Frontal cortex (tissue), 3 donors: ENCODE measurements at regions not wholly inside any gene's neighbourhood (a gene's known extent, or its start where the extent isn't known, plus 50 kb on each side); places are given as distances from the start of the nearest gene placed in this dataset.
A peak's percentile ranks its signal among the peaks of the same experiment; 100 is the strongest.
"Not testable (repeated sequence)": the region's sequence is repeated elsewhere in the genome, so short reads cannot be mapped to it uniquely, and the experiment has no call there.

Experiments used
- DNase-seq, 2 donors: peaks; one replicate each; pipeline ENCODE4 v3.0.0; 2012; ENCODE audit warnings: low spot score in 2 of 2
- FAIRE-seq: peaks from 2 replicates; lab custom pipeline; 2012; peaks lifted over from hg19 to GRCh38; lab: Jason Lieb, UNC
- donor health status: control.
- donor health status: control.
- donor health status: control.

DNA sequence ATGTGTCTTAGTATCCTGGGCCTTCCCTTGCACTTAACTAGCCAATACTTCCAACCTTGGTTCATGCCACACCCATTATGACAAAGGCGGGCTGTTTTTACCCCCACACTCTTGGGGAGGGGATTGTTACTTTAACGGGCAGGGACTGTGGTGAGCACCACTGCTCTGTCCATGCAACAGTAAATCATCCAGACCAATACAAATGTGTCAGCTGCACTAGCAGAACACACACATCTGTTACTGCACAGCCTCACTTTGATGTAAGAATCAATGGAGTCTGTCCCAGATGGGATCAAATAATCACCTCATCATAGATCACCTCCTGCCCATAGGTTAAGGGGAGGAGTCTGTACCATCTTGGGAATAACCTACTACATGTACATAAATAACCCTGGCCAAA lies 58.1 kb downstream of the NPAP1 start:
- no peak for DNase-seq
- FAIRE-seq, result no peak

DNA sequence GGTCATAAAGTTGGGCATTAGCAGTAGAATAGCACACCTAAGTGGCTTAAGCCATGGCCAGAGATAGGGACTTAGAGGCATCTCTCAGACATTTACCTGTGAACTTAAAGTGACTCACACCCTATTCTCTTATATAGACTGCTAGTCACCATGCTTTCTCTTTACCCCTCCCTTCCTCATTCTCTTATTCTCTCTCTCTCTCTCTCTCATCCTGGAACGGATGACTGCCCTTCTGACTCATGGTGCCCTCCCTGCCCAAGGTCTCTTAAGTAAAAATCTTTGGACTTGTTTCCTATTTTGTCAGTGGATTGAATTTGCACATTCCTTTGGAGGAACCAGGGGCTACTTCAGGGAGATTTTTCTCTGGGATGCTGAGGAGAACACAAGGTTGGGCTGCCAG lies 58.8 kb downstream of the NPAP1 start:
- DNase-seq (no peak), FAIRE-seq (no peak)

DNA sequence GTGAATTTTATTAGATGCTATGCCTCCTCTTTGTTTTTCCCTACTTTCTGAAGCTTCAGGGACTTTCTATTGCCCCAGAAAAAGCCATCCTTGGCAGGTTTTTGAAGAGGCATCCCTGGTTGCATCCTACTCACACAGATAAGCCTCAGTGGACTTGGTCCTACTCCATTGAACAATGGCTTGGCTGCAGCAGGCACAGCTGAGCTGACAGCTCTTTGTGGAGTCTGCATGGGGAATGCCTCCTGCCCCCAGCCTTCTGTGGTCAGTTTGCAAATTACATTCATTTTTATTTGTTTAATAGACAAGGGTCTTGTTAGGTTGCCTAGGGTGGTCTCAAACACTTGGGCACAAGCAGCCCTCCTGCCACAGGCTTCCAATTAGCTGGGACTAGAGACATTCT lies 69.7 kb downstream of the NPAP1 start:
- DNase-seq (no peak), FAIRE-seq (no peak)

- no peak for DNase-seq
- no peak for FAIRE-seq
Observed at GRCh38 chr15:24746094-24746493, 70.5 kb downstream of the NPAP1 start.

DNA sequence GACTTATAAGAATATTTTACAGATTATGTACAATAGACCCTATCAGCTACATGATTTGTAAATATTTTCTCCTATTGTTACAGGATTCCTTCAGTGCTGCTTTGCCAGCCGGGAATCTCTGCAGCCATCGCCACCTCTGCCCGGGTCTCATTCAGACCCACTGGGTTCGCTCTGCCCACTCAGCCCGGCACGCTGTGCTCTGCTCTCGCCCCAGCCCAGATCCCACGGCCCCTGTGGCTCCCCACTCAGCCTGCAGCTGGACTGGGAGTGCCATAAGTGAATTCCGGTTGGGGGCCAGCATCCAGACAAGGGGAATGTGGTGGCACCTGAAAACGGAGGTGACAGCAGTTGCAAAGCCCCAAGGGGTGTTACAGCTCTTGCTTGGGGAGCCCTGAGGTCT lies 71.8 kb downstream of the NPAP1 start:
- FAIRE-seq (no peak), DNase-seq (no peak)

GRCh38 chr15:24748812-24749439 lies 73.4 kb downstream of the NPAP1 start:
- FAIRE-seq, result no peak
- DNase-seq, result no peak

DNA sequence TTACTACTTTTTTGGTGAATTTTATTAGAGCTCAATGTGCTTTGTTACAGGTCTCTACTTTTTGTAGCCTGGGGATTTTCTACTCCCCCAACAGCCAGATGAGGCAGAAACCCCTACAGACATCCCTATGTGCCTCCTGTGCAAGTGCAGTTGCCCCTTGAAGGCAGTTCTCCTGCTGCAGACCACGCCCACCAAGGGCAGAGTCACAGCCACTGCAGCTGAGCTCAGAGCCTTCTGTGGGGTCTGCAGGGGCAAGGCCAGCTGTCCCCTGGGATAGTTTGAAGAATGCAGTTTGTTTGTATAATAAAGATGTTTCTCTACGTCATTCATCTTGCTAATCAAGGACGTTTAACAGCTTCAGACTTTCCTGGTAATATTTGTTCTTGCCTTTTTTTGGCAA lies 76.8 kb downstream of the NPAP1 start:
- FAIRE-seq (no peak), DNase-seq (no peak)

GRCh38 chr15:24756101-24756500 lies 80.5 kb downstream of the NPAP1 start:
- FAIRE-seq, result no peak
- no peak for DNase-seq

DNA sequence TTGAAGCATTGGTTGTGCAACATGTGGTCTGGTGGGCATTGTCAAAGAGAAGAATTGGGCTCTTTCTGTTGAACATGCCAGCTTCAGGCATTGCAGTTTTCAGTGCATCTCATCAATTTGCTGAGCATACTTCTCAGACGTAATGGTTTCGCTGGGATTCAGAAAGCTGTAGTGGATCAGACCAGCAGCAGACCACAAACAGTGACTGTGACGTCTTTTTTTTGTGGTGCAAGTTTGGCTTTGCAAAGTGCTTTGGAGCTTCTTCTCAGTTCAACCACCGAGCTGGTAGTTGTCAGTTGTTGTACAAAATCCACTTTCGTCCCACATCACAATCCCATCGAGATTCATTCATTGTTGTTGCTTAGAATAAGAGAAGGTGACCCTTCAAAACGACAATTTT lies 84.5 kb downstream of the NPAP1 start:
- no peak for DNase-seq
- FAIRE-seq, result no peak

- DNase-seq, result no peak
- FAIRE-seq, result peak; percentile 15
Observed at GRCh38 chr15:24761704-24762302, 86.2 kb downstream of the NPAP1 start.

- no peak for DNase-seq
- FAIRE-seq, result no peak
Observed at GRCh38 chr15:24763891-24764290, 88.3 kb downstream of the NPAP1 start.

DNA sequence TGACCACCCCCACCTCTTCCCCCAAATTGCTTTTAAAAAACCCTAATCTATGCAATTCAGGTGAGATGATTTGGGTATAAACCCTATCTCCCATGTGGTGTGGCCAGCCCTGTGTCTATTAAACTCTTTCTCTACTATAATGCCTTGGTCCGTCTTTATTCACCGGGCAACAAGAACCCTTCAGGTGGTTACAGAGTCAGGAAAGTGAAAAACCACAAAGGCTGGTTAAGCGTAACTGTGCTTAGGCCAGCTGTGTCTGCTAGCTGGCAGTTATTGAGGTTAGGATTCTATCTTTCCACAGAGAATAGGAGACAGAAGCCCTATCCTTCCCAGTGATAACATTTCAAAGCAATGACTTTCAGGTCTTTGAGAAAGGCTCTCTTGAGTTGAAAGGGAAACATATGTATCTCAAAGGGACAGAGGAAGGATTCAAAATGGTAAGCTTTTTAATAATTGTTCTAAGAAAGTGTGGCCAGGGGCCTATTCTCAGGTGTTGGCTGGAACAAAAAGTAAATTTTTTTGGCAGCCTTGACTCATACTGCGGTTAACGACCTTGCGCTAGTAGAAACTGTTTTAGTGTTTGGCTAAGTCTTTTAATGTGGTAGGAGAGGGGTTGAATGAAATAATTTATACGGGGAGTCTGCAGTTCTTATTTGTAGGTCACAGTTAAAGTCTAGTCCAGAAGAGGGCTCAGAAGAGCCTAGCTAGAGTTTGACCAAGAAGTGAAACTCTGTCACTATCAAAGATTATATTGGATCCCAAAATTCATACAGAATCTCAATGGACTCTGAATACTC lies 89.0 kb downstream of the NPAP1 start:
- no peak for FAIRE-seq
- DNase-seq, result no peak

- no peak for FAIRE-seq
- no peak for DNase-seq
Observed at GRCh38 chr15:24766511-24767133, 91.0 kb downstream of the NPAP1 start.

GRCh38 chr15:24772266-24772665 lies 96.7 kb downstream of the NPAP1 start:
- no peak for FAIRE-seq
- no peak for DNase-seq

DNA sequence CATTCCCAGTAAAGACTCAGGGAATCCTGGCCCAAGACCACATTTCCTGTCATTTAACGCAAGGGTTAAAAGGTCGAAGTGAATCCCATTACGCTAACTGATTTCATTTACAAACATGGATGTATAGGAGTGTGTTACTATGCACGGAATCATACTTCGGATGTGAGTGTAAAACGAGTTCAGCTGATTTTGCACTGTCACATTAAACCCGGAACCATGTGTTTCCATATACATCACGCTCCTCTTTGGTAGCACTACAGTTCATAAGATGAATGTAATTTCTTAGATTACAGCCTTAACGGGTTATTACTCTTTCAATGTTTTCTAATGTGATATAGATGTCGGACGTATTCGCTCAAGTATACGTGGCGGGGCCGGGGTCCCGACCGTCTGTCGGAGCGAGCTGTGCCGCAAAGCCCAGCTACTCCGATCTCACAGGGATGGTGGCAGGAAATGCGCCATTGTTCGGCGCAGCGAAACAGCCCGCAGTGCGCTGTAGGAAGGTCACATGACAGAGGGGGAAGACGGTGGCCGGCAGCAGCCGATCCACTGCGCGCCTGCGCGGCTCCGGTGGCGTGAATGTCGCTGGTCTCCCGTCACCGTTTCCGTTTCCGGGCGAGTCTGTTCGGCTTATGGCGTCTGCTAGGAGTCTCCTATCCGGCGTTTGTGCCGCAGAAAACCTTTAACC lies 97.3 kb downstream of the NPAP1 start:
- FAIRE-seq, result no peak
- DNase-seq, result peak; percentile 14 to 49

DNA sequence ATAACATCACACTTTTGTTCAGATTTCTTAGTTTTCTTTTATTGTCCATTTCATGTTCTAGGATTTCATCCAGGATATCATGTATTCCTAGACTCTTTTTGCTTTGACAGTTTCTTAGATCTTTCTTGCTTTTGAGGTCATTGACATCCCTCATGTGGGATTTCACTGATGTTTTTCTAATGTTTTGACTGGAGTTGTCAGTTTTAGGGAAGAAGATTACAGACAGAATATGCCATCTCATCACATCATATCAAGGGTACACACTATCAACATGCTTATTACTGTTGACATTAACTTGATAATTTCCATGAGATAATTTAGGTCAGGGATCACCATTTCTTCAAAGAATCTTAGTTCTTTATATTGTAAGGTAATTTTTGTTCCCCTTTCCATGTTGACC lies 101.7 kb downstream of the NPAP1 start:
- FAIRE-seq (no peak), DNase-seq (no peak)

DNA sequence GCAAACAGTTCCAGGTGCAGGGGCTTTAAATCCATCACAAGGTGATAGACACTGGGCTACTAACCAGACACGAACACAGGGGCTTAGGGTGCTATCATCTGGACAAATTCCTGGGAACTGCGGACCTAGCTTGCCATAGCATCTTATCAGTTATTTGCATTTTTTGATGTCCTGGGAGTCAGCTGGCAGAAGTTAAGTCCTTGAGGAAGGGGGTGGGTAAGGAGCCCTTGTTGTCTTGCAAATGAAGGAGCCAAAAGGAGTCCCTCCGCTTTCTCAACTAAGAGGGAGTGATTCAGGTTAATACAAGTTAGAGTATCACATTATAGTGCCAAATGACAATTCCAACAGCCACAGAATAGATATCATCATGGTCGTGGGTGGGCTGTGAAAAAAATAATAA lies 108.9 kb downstream of the NPAP1 start:
- DNase-seq (no peak), FAIRE-seq (no peak)

- no peak for DNase-seq
- FAIRE-seq, result no peak
Observed at GRCh38 chr15:24786347-24786746, 110.8 kb downstream of the NPAP1 start.

DNA sequence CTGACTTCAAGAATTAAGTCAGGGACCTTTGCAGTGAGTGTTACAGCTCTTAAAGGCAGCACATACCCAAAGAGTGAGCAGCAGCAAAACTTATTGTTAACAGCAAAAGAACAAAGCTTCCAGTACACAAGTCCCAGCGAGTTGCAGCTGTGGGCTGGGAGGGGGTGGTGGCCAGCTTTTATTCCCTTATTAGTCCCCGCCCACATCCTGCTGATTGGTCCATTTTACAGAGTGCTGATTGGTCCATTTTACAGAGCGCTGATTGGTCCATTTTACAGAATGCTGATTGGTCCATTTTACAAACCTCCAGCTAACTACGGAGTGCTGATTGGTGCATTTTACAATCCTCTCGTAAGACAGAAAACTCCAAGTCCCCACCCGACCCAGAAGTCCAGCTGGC lies 127.0 kb downstream of the NPAP1 start:
- FAIRE-seq, DNase-seq: not testable (repeated sequence)

GRCh38 chr15:24819680-24820079 lies 135.1 kb upstream of the SNRPN start:
- FAIRE-seq (no peak), DNase-seq (no peak)
